ENCODE measurements at regions not wholly inside any gene's neighbourhood (a gene's known extent, or its start where the extent isn't known, plus 50 kb on each side); places are given as distances from the start of the nearest gene placed in this dataset.
"Not testable (repeated sequence)": the region's sequence is repeated elsewhere in the genome, so short reads cannot be mapped to it uniquely, and the experiment has no call there.

DNA sequence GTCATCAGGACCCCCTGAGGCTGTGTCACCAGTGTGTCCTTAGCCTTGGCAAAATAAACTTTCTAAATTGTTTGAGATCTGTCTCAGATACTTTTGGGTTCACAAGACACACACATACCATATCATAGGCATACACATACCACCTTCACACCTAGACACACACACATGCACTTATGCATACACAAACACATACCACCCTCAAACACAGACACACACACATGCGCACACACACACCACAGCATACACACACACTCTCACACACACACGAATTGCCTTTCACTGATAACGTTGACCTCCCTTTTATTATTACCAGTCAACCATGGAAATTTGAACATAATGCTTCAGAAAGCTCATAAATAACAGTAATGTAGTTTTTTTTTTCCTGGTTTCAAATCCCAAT is 108.6 kb upstream of the MYLIP start:
- H3K36me3 Mint-ChIP-seq, result no peaks in the 10 kb centered on the region
- no peaks in the 10 kb centered on the region for H3K27me3 Mint-ChIP-seq
- DNase-seq, result no peak
- H3K9me3 Mint-ChIP-seq, result peaks cover 3% of the 10 kb centered on the region
- H3K27ac Mint-ChIP-seq, result no peak overlapping the region
- no peaks in the 10 kb centered on the region for H3K4me1 Mint-ChIP-seq
- CTCF ChIA-PET, result no interaction called here
- no peak overlapping the region for H3K4me3 Mint-ChIP-seq

DNA sequence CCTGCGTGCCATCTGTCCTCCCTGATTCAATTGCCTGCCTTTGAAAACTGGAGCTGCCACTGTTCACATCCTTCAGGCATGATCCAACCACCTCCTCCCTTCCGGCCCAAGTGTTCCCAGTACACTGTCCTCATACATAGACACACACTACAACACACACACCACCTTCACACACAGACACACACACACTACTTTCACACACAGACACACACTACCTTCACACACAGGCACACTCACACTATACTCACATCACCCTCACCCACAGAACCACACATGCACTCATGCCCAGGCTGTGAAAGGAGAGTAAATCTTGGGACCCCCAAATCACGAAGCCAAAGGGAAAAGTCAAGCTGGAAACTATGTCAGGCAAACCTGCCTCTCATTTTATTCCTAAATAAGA is 109.4 kb upstream of the MYLIP start:
- no peaks in the 10 kb centered on the region for H3K27me3 Mint-ChIP-seq
- H3K4me3 Mint-ChIP-seq, result no peak overlapping the region
- peaks cover 3% of the 10 kb centered on the region for H3K9me3 Mint-ChIP-seq
- no peak overlapping the region for H3K27ac Mint-ChIP-seq
- H3K36me3 Mint-ChIP-seq, result no peaks in the 10 kb centered on the region
- DNase-seq, result no peak
- CTCF ChIA-PET, result interaction anchor here (1.4 kb wide), 1 partner anchor 186 kb away, joined by 3 read pairs; no protein-coding TSS in a partner anchor
- H3K4me1 Mint-ChIP-seq, result no peaks in the 10 kb centered on the region

DNA sequence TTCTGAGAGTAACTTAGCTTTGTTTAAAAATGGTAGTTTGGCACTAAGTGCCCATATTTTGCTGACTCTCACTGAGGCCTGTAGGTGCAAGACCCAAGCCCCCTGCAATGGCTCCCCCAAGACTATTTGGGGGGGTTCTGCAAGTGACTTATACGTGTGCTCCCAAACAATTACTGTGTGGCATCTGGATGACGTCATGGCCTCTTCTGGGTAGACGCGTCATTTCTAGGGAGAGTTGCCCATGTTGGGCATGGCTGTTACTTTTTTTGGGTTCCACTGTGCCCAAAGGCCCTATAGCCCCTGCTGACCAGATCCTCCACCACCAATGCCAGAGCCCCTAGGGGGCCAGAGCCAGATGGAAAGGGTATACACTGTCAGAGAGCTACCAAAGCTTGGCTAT is 110.3 kb upstream of the MYLIP start:
- no peak for DNase-seq
- no peak overlapping the region for H3K4me3 Mint-ChIP-seq
- CTCF ChIA-PET, result interaction anchor here (1.4 kb wide), 1 partner anchor 187 kb away, joined by 3 read pairs; no protein-coding TSS in a partner anchor
- H3K4me1 Mint-ChIP-seq, result no peaks in the 10 kb centered on the region
- peaks cover 3% of the 10 kb centered on the region for H3K9me3 Mint-ChIP-seq
- no peak overlapping the region for H3K27ac Mint-ChIP-seq
- H3K36me3 Mint-ChIP-seq, result no peaks in the 10 kb centered on the region
- no peaks in the 10 kb centered on the region for H3K27me3 Mint-ChIP-seq

DNA sequence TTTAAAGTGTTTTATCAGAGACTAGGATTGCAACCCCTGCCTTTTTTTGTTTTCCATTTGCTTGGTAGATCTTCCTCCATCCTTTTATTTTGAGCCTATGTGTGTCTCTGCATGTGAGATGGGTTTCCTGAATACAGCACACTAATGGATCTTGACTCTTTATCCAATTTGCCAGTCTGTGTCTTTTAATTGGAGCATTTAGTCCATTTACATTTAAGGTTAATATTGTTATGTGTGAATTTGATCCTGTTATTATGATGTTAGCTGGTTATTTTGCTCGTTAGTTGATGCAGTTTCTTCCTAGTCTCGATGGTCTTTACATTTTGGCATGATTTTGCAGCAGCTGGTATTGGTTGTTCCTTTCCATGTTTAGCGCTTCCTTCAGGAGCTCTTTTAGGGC is 114.6 kb upstream of the MYLIP start:
- CTCF ChIA-PET, H3K9me3 Mint-ChIP-seq, H3K4me3 Mint-ChIP-seq, H3K4me1 Mint-ChIP-seq, H3K27me3 Mint-ChIP-seq, H3K36me3 Mint-ChIP-seq, H3K27ac Mint-ChIP-seq, DNase-seq: not testable (repeated sequence)

DNA sequence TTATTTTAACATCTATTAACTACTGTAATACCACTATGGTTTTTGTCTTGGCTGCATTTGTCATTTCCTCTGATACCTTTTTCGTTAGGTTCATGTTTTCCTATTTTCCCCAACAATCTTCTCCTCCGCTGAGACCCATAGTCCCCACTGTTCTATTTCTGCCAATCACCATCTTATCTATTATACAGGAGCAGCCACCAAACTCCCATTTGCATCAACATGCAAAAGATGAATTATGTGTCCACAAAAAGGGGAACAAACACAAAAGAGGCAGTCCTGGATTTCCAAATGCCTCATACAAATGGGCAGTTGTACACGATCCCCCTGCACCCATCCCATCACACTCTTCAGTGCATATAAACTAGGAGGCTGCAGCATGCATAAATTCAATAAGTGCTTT is 121.7 kb upstream of the MYLIP start:
- H3K4me1 Mint-ChIP-seq, result no peaks in the 10 kb centered on the region
- peaks cover 4% of the 10 kb centered on the region for H3K27me3 Mint-ChIP-seq
- H3K4me3 Mint-ChIP-seq, result no peak overlapping the region
- CTCF ChIA-PET, result interaction anchor here (0.6 kb wide), 1 partner anchor 12 kb away, joined by 3 read pairs; no protein-coding TSS in a partner anchor
- H3K27ac Mint-ChIP-seq, result no peak overlapping the region
- DNase-seq, result no peak
- H3K36me3 Mint-ChIP-seq, result no peaks in the 10 kb centered on the region
- H3K9me3 Mint-ChIP-seq, result no peaks in the 10 kb centered on the region

DNA sequence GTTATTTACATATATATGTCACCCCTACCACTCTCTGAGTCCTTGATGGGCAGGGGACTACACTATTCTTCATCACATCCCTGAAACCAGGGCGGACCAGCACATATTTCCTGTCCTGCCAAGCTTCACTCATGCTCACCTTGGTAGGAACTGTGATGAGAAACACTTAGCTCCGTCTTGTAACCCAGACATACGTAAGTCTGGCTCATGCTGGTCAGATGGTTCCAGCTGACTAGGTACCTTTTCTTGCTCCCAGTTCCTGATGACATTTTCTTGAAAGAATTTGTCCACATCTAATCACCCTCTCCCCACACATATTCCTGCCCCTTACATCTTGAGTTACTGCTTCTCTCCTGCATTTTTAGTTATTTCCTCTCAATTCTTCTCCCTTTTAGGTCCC is 122.2 kb upstream of the MYLIP start:
- Mint-ChIP-seq H3K27me3 (peaks cover 4% of the 10 kb centered on the region), H3K27ac (no peak overlapping the region), H3K9me3 (no peaks in the 10 kb centered on the region), H3K36me3 (no peaks in the 10 kb centered on the region), H3K4me1 (no peaks in the 10 kb centered on the region), H3K4me3 (no peak overlapping the region)
- CTCF ChIA-PET, result no interaction called here
- no peak for DNase-seq

DNA sequence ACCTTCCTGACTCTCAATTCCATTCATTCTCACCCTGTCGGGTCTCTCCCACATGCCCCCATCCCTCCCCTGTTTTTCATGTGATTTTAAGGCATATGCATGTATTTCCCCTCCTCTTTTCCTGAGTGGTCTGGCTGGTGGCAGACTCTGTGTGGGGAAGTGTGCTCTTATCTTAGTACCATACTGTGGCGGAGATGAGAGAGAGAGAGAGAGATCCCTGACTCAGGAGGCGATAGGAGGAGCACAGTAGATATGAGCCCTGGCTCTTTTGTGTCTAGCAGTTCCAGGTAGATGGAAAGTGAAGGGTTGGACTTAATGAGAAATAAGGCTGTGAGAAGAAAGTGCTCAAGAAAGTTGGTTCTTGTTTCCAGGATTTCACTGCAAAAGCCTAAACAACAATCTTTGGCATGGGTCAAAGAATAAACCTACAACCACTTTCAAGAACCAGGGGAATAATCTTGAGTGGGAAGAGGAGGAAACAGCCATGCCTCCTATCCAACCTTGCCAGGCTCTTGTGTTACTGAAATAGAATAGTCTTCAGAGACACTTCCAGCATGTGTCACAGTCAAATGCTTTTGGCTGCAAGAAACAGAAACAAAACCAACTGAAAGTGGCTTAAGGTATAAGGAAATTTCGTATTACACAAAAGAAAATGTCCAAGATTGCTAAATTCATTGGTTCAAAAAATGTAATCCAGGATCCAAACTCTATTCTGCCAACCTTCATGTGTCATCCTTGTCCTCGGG is 123.8 kb upstream of the MYLIP start:
- Mint-ChIP-seq H3K4me1 (no peaks in the 10 kb centered on the region), H3K4me3 (no peak overlapping the region), H3K36me3 (no peaks in the 10 kb centered on the region), H3K9me3 (no peaks in the 10 kb centered on the region), H3K27ac (no peak overlapping the region), H3K27me3 (peaks cover 4% of the 10 kb centered on the region)
- no peak for DNase-seq
- CTCF ChIA-PET, result no interaction called here

DNA sequence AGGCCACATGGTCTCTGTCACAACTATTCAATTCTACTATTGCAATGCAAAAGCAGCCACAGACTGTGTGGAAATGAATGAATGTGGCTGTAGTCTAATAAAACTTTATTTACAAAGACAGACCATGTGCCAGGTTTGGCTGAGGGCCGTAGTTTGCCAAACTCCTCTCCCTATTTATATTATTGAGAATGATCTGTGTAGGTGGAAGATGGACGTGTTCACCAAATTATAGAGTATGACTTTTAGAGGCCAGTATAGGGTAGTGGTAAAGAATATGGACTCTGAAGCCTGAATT is 125.7 kb upstream of the MYLIP start:
- DNase-seq, result no peak
- CTCF ChIA-PET, result no interaction called here
- peaks cover 4% of the 10 kb centered on the region for H3K27me3 Mint-ChIP-seq
- H3K4me3 Mint-ChIP-seq, result no peak overlapping the region
- H3K4me1 Mint-ChIP-seq, result no peaks in the 10 kb centered on the region
- H3K36me3 Mint-ChIP-seq, result no peaks in the 10 kb centered on the region
- H3K9me3 Mint-ChIP-seq, result no peaks in the 10 kb centered on the region
- H3K27ac Mint-ChIP-seq, result no peak overlapping the region

DNA sequence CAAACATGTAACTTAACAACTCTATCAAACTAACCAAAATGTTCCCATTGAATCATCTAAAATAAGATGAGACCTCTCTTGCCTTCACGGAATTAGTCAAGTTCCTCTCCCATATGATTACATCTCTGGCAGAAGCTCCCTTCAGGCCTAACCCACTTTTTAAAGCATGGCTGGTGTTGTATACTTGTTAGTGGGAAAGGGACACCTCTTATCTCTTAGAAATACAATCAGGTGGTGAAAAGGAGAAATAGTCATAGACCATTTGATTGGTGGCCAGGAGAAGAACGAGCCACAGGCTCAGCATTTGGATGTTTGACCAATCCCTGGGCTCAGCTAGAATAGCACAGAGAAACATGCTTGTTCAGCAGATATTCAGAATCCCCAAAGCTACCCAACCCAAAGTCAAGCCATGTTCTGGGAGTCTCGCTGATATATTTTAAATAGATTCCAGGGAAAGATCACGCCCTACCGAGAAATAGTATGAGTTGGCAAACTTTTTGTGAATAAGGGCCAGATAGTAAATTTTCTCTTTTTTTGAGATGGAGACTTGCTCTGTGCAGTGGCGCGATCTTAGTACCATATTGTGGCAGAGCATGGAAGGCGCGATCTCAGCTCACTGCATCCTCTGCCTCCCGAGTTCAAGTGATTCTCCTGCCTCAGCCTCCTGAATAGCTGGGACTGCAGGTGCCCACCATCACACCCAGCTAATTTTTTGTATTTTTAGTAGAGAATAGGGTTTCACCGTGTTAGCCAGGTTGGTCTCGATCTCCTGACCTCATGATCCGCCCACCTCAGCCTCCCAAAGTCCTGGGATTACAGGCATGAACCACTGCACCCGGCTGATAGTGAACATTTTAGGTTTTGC is 126.3 kb upstream of the MYLIP start:
- Mint-ChIP-seq H3K4me3 (no peak overlapping the region), H3K36me3 (no peaks in the 10 kb centered on the region), H3K9me3 (no peaks in the 10 kb centered on the region), H3K4me1 (no peaks in the 10 kb centered on the region), H3K27me3 (peaks cover 9% of the 10 kb centered on the region), H3K27ac (no peak overlapping the region)
- CTCF ChIA-PET, result no interaction called here
- no peak for DNase-seq

DNA sequence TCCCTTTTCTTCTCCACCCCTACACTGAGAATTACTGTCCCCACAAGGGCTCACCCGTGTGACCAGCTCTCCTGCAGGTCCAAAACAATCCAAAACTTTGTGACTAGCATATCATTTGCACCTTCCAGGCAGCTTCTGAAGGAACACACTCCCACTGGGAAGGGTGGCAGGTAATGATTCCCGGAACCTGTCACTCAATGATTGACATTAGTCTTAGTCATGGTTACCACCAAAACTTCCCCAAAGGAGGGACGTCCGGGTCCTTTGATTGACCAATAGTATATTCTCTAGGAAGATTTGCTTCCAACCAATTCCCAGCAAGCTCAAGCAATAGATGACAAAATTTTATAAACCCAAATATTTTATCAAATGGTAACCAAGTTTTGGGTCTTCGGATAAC is 127.7 kb upstream of the MYLIP start:
- CTCF ChIA-PET, result no interaction called here
- no peak for DNase-seq
- Mint-ChIP-seq H3K27ac (no peak overlapping the region), H3K27me3 (peaks cover 12% of the 10 kb centered on the region), H3K9me3 (no peaks in the 10 kb centered on the region), H3K36me3 (no peaks in the 10 kb centered on the region), H3K4me3 (no peak overlapping the region), H3K4me1 (no peaks in the 10 kb centered on the region)

DNA sequence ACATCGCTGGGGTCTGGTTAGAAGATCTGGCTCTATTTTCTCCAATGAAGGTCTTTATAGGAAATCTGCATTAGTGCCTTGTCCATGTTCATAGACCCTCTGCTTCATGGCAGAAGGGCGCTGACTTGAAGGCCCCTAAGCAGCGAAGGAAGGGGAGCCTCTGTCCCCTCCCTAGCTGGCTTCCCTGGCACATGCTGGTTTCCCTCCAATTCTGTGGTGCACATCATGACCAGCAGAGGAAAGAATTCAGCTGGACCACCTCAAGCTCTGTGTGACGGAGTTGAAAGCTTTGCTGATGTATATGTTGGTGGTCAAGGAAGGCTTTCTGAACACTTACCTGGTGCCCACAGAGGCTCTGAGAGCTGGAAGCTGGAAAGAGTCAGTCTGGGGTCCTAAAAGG is 129.7 kb upstream of the MYLIP start:
- no peaks in the 10 kb centered on the region for H3K9me3 Mint-ChIP-seq
- H3K36me3 Mint-ChIP-seq, result no peaks in the 10 kb centered on the region
- no peak overlapping the region for H3K27ac Mint-ChIP-seq
- no peaks in the 10 kb centered on the region for H3K4me1 Mint-ChIP-seq
- DNase-seq, result no peak
- no peak overlapping the region for H3K4me3 Mint-ChIP-seq
- CTCF ChIA-PET, result no interaction called here
- peaks cover 8% of the 10 kb centered on the region for H3K27me3 Mint-ChIP-seq

DNA sequence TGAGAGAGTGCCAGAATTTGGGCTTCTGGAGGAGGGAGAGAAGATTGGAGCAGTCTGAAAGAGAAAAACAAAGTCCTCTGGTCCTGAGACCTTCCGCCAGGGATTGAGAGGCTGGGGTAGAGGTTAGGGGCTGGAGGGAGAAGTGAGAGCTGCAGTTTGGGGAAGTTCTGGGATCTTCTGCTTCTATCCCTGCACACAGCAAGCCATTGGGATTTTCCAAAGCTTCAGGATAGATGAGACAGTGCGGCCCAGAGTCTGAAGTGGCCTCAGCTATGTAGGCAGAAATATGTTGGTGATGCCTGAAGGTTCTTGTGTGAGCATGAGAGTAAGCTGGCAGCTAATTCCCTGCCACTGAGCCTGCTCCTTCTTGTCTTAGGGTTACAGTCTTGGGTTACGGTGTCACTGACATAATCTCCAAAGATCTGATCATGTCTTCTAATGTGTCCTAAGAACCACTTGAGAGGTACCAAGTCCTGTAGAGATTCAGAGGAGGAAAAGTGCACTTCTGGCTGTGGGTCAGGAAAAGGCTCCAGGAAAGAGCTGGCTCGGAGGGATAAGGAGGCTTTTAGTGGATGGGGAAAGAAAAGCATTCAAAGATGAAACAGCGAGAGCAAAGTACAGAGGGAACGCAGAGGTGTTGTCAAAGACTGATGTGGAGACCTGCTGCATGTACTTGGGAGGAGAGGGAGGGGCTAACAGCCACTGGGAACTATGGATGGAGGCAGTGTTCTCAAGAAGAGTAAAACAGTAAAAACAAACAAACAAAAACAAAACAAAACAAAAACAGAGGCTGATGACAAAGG is 131.1 kb upstream of the MYLIP start:
- H3K4me1 Mint-ChIP-seq, result no peaks in the 10 kb centered on the region
- no peaks in the 10 kb centered on the region for H3K9me3 Mint-ChIP-seq
- no peaks in the 10 kb centered on the region for H3K36me3 Mint-ChIP-seq
- peaks cover 8% of the 10 kb centered on the region for H3K27me3 Mint-ChIP-seq
- CTCF ChIA-PET, result no interaction called here
- no peak overlapping the region for H3K27ac Mint-ChIP-seq
- no peak for DNase-seq
- H3K4me3 Mint-ChIP-seq, result no peak overlapping the region

DNA sequence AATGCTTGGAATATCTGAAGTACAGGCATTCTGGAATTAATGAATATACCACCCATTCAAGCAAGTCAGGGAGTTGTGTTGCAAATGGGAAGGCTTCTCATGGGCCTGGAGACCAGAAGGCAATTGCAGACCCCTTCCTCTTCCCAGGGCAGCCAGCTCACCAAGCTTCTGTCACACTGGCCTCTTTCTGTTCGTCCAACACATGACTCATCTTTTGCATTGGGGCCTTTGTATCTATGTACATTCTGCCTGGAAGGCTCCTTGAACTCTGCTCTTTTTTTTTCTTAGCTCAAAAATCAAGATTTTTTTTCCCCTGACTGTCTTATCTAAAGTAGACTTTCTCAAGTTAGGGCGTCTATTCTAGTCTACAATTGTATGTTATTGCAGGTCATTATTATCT is 132.9 kb upstream of the MYLIP start:
- no peak for DNase-seq
- H3K27me3 Mint-ChIP-seq, result peaks cover 8% of the 10 kb centered on the region
- H3K4me3 Mint-ChIP-seq, result no peak overlapping the region
- H3K36me3 Mint-ChIP-seq, result no peaks in the 10 kb centered on the region
- H3K27ac Mint-ChIP-seq, result no peak overlapping the region
- no peaks in the 10 kb centered on the region for H3K9me3 Mint-ChIP-seq
- CTCF ChIA-PET, result interaction anchor here (0.6 kb wide), 1 partner anchor 213 kb away, joined by 3 read pairs; no protein-coding TSS in a partner anchor
- H3K4me1 Mint-ChIP-seq, result no peaks in the 10 kb centered on the region

DNA sequence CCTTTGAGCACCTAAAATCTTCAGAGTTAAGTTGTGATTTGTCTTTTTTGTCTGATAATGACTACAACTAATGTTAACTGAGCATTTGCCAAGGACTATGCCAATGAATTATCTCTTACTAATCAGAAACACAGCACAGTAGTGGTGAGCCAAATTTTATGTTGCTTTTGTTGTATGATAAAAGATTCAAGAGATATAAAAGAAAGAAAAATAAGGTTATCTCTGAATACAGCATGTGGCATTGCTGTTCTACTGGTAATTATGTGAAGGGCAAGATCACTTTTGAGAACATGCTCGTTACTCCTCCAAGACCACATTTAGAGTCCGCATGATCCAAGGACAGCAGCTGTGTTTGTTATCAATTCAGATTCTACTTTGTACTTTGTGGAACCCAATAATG is 133.4 kb upstream of the MYLIP start:
- H3K36me3 Mint-ChIP-seq, result no peaks in the 10 kb centered on the region
- CTCF ChIA-PET, result no interaction called here
- no peak for DNase-seq

More for the DNA sequence above, 133.4 kb upstream of the MYLIP start:
- Mint-ChIP-seq H3K27me3 (peaks cover 8% of the 10 kb centered on the region), H3K27ac (no peak overlapping the region), H3K4me3 (no peak overlapping the region), H3K4me1 (no peaks in the 10 kb centered on the region), H3K9me3 (no peaks in the 10 kb centered on the region)
